IPS-NIHi7 (cell line): ENCODE measurements at regions not wholly inside any gene's neighbourhood (a gene's known extent, or its start where the extent isn't known, plus 50 kb on each side); places are given as distances from the start of the nearest gene placed in this dataset.
A peak's percentile ranks its signal among the peaks of the same experiment; 100 is the strongest.

Experiments used
- DNase-seq: peaks from one replicate; pipeline ENCODE4 v3.0.0; 2012; ENCODE audit warnings: mixed read lengths; ENCODE audit errors: extremely low spot score

DNA sequence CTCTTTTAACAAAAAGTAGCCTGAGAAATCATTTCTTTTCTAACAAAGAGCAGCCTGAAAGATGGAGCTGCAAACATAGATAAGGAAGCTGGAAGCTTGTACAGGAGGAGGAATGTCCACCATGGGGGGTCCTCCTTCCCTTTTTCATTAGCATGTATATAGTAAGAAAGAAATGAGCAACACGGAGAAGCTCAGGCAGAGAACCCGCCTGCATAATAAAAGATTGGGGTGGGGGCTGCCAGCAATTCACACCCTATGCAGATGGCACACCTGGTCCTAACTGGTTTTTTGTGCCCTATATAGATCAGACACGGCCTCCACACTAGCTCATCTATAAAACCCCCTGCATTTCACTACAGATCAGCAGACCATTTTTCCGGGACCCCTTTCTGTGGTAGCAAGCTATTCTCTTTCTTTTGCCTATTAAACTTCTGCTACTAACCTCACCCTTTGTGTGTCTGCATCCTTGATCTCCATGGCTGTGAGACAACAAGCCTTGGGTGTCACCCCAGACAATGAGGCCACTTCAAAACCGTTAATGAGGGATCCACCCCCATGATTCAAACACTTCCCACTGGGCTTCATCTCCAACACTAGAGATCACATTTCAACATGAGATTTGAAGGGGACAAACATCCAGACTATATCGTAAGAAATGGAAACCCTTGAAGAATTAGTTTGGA lies 167.5 kb upstream of the FREM2 start:
- no peak for DNase-seq

DNA sequence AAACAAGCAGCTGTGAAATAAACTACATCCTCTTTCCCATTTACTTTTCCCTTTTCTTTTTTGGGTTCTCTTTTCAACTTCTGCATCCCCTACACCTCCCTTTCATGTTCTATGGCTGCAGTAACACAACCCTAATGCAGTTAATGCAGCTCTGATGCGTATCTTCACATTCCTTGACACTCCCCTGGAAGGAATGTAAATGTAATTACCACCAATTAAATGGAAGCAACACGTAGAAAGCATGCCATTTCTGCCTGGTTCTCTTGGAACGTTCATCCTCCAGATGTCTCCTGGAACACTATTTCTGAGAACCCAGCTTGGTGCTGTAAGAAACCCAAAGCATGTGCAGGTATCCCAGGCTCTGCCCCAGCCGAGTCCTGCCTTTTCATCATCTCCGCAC lies 166.8 kb upstream of the FREM2 start:
- no peak for DNase-seq

DNA sequence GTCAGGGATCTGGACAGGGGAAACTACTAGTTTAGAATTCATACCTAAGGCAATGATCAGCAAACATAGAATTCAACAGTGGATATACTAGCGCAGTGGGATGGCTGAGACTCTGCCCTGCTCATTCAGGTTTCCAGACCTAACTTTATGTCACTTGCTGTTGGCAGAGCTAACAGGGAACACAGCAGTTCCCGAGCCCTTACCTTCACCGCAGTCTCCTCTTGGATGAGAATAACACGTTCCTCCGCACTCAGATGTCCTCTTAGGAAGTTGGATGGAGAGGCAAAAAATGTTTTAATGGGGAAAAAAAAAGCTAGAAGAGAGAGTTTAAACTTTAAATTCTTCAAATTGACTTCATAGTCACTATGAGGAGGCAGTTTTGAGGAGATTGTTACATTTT lies 159.7 kb upstream of the FREM2 start:
- DNase-seq = no peak

DNA sequence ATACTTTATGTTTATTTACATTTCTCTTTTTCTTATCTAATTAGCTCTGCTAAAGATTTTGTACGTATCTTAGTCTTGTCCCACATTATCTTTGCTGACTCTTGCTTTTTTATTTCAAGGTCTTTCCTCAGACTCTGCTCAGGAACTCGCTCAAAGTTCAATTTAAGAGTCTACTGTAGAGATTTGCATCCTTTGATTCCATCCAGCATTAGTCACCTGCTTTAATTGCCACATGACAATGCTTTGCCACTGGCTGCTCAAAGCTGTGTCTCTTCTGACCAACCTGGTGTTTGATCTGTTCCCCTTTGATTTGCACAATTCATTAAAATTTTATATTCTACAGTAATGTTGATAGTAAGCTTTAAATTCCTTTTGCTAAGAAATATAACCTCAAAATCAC lies 157.9 kb upstream of the FREM2 start:
- no peak for DNase-seq

DNA sequence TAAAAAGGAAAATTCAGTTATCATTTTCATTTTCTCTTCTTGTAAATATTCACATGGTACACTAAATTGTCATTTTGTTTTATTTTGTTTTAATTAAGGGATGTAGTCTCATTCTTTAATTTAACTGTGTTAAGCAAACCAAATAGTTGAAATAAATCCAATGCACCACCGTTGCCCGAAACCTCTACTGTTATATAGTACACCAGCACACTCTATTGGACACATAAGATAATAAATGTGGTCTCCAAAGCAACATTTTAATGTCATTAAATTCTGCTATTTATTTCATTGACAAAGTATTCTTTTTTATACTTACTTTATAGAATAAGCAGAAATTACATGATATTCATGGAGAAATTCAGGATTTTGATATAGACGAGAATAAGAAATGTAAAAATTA lies 156.4 kb upstream of the FREM2 start:
- no peak for DNase-seq

DNA sequence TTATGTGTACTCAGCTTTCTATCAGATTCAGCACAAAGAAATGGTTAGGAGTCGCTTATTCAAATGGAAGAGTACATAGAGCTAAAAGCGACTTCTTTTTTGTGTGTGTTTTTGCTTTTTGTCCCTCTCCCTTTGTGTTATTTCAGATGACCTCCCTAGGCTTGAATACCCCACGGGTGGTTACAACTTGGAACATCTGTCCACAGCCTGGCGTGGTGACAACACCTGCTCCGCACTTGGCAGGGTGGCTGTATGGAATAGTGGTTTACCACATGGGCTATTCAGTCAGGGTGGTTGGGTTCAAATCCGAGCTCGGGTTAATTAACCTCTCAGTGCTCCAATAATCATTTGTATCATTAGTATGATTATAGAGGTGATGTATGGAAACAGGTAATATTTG lies 151.6 kb upstream of the FREM2 start:
- DNase-seq = no peak

DNA sequence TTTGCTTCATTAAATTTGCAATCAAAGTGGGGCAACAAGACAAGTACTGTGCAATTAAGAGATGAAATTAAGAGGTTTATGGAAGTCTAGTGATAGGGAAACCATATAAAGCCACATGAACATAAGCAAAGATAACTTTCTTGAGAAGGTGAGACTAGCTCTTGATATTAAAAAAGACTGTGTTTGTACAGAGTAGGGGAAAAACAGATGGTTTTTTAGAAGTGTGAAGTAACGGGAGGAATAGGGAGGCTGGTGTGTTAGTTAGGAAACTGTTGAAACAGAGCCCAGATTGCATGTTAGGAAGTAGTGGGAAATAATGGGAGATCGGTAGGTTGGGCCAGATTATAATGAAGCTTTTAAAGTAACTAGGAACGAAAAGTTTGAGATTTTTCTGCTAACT lies 149.8 kb upstream of the FREM2 start:
- DNase-seq = no peak

DNA sequence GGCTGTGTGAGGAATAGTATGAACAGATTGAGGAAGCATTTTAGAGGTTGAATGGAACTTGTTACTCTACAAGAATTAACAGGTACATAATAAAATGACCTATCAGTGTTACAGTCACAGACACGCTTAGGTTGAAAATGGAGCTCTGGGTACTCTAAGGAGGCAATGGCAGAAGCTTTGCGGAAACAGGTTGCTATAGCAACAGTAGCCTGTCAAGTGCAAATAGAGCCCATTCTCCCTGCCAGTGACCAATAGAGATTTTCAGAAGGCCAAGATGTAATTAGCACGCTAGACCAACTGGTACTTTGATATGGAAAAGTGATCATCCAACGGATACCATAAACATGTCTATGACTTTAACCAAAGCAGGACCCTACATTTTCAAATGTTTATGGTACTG lies 148.5 kb upstream of the FREM2 start:
- DNase-seq = peak; percentile 64

DNA sequence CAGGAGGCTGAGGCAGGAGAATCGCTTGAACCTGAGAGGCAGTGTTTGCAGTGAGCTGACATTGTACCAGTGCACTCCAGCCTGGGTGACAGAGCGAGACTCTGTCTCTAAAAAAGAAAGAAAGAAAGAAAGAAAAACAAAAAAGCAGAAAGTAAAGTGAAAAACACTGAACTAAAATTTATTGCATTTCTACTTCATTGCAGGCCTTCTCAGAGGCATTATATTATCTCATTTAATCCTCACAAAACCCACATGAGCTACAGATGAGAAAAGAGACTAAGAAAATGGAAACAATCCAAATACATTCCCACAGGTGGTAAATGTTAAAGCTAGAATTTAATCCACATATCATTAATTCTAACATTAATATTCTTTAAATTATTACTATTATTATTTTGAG lies 147.2 kb upstream of the FREM2 start:
- DNase-seq = no peak

DNA sequence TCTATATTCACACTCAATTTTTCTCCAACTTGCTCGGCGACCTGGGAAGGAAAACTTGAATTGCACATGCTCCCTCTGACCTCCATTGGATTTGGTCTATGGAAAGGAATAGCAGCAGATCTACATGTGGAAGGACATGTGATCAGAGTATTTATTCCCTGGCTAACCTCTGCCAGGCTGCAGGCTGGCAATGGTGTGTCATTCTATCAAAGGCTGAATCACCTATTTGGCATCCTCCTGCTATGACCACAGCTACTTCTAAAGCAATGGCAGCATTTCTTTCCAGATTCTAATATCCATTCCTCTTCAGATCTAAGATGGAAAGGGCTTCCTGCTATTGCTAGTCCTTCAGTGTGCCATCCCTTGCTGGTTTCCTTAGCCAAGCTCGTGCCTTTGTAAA lies 144.3 kb upstream of the FREM2 start:
- DNase-seq = no peak

DNA sequence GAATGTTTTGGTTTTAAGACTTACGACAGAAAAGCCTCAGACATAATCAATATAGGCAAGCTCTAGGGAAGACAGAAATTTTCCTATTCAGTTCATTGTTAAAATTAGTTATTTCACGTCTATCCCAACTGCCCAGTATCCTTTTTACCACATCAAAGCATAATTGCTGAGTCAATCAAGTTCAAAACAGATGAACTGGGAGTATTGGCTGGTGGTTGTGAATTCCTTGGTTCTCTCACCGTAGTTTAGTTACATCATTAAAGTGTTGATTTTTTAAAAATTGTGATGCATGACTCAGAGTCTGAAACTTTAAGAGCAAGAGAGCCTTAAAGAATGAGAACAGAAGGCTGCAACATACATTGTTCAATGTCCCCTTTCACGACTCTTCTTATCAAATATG lies 143.3 kb upstream of the FREM2 start:
- DNase-seq = no peak

DNA sequence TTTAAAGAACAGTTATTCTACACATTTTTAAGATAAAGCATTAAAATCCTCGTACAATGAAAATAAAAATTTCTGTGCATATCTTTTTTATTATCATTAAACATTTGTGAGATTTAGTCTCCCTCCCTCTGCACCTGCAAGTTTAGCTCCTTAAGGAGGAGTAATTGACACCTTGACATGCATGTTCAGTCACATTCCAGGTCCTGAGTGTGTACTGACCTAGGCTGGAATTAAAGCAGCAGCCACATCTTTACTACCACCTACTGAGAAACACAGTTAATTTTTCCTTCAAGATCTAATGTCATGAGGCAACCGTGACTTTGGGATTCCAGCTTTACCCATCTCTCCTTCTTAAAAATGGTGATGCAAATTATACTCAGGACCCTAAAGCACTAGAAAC lies 123.1 kb upstream of the FREM2 start:
- DNase-seq = no peak

DNA sequence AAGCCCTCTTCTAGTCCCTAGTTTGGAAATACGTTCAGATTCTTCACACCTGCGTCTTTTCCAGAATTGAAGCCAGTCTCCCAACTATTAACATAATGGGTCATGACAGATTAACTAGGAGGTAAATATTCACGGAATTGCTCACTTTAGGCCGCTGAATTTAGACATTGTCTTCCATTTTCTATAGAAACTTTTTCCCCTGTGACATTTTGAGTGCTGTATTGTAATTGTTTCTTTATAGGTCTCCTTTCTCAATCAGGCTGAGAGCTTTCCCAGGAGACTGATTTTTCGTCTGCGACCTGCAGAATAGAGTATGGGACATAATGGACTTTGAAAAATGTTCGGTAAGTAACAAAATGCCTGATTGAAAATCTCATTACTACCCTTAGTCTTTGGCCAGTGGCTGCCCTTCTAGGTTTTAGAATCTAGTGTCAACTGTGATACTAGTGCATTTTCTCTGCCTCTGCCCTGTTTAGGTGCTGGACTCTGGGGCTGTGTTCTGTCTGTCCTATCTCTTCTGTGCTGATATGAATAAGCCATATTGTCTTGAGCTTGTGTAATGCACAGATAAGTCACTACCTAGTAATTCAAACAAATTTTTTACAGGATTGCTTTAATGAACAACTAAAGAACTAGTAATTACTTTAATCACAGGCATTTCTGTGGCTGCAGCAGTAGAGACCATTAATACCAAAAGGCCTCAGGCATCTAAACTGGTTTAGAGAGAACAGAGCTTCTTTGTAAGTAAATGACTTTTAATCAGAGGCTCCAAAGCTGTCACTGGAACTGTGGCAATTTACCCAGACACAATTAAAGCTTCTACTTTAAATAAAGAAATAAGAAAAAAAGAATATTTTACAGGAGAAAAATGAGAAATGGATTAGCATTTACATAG lies 122.4 kb upstream of the FREM2 start:
- no peak for DNase-seq

DNA sequence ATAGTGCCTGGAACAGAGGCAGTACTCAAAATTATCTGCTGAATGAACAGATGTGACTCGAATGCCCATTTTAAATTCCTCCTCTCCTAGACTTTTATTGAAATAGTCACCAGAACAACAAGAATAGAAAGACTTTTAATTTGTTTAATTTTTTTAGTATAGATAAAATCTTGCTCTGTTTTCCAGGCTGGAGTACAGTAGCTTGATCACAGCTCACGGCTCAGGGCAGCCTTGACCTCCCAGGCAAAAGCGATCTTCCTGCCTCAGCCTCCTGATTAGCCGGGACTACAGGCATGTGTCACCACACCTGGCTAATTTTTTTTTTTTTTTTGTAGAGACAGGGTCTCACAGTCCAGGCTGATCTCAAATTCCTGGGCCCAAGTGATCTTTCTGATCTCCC lies 120.9 kb upstream of the FREM2 start:
- DNase-seq = no peak

DNA sequence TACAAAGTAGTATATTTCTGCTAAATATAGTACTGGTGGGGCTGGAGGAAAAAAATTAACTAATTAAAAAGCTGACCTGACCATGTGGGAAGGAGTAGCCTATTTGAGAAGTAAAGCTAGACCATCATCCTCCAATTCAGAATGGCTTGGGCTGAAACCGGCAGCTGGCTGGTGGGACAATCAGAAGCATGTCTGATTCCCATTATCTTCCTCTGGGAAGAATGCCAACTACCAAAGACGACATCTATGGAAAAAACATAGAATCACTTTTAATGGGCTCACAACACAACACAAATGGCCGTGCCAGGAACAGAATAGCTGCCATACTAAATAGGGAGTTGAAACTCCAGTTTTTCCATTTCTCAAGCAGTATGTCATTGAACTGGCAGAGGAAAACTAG lies 120.4 kb upstream of the FREM2 start:
- no peak for DNase-seq

DNA sequence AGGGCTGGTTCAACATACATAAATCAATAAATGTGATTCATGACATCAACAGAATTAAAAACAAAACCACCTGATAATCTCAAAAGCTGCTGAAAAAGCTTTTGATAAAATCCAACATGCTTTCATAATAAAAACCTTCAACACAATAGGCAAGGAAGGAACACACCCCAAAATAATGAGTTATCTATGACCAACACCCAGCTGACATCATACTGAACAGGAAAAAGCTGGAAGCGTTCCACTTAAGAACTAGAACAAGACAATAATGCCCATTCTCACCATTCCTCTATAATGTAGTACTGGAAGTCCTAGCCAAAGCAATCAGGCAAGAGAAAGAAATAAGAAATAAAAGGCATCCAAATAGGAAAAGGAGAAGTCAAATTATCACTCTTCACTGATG lies 116.2 kb upstream of the FREM2 start:
- no peak for DNase-seq

DNA sequence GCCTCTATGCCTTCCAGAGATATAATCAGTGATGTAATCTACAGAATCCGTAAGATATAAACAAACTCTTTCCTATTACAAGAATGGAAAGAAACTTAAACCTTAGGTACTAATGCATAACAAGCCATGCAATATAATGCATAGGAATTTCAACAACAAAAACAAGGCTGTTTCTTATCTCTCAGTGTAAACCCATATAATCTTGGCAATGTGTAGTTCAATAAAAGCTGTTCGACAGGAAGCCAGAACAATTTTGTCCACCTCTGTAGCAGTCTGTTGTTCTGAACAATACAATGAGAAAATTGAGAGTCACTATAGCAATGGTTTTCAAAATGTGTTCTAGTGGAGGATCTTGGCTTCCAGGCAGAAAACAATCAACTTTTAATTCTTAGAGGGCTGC lies 111.5 kb upstream of the FREM2 start:
- DNase-seq = no peak

DNA sequence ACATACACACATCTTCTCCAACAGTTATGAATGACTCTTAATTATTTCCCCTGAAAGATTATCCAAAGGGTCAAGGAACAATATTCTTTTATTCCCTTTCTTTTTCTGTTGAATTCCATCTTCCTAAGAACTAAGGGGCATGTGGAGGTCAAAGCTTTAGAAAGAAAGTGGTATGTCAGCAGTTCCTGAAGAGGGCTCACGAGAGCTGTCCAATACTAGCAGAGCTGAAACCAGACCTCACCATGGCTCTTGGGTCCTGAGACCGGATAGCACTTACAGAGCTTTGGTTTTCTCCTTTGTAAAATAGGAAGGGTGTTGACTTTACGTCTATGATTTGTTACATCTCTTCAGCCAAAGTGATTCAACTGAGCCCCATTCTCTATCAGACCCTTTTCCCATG lies 109.8 kb upstream of the FREM2 start:
- peak; percentile 49 for DNase-seq

DNA sequence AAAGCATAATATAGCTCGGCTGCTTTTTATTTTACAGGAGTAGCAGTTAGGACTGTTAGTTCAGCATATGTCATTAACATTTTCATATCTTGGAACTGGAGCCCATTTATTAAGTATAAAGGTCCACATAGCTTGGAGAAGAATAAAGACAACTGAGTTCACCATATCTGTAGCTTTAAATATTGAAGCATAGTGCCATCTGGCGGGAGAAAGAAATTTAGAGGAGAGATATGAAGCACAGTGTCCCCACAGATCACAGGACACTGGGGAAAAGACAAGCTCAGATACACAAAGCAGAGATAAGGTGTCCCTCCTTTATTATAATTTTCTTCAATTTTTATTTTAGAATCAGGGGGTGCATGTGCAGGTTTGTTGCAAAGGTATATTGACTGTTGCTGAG lies 104.7 kb upstream of the FREM2 start:
- peak; percentile 29 for DNase-seq

DNA sequence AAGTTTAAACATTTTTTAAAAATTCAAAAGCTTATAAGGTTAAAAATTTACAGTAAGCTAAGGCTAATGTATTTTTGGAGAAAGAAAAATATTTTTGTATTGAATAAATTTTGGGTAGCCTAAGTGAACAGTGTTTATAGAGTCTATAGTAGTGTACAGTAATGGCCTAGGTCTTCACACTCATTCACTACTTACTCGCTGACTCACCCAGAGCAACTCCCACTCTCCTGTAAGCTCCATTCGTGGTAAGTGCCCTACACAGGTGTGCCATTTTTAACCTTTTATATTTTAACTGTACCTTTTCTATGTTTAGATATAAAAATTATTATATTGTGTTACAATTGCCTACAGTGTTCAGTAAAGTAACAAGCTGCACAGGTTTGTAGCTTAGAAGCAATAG lies 96.6 kb upstream of the FREM2 start:
- no peak for DNase-seq

DNA sequence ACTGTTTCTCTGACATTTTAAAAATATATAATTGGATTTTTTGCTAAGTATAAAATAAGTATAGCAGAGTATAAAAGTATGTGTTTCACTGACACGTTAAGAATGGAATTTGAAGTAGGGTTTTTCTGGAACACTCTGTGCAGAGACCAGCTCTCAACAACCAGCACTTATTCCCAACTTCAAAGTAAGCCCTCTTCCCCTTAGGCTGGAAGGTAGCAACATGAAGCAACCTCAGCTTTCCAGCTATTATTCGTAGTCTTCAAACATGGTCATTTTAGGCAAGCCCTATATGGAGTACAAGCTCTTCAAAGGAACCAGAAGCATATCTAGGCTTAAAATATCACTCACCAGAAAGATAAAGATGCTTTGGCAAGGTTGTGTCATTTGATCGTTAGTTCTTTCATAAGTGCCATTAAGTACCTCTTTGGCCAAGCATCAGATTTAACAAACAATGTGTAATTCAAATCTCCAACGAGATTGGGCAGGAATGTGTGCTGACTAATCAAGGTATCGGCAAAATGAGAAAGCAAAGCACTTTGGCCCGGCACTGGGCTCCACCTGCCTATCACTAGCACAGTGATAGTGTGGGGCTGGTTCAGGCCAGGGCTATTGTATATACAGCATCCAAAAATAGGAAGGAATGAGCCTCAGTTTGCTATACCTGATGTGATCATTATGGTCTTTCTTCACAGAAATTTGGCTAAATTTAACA lies 95.9 kb upstream of the FREM2 start:
- no peak for DNase-seq

DNA sequence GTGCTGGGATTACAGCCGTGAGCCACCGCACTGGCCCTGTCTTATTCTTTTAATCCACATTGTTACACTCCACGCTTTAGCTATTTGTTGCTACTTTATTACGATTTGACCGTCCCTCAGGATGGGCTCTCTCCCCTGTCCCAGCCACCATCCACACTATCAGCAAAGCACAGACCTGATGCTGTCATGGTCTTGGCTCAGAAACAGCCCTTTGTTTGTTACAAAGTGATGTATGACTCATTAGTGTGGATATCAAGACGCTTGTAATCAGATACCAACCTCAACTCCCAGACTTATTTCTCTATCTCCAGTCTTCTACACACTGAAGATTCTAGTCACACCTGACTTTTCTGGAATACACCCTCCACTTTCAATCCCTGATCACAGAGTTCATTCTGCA lies 84.6 kb upstream of the FREM2 start:
- DNase-seq = no peak
